GM12865 (cell line): ENCODE measurements at regions not wholly inside any gene's neighbourhood (a gene's known extent, or its start where the extent isn't known, plus 50 kb on each side); places are given as distances from the start of the nearest gene placed in this dataset.
"Not testable (repeated sequence)": the region's sequence is repeated elsewhere in the genome, so short reads cannot be mapped to it uniquely, and the experiment has no call there.

Source experiments
- DNase-seq: peaks from one replicate; pipeline ENCODE4 v3.0.0; 2010; ENCODE audit warnings: low read depth
- H3K4me3 ChIP-seq: 2 replicates; pipeline ENCODE4 v1.5.1; 2011; ENCODE audit warnings: mild to moderate bottlenecking, low read depth, low read length, control low read depth
- TF ChIP-seq, protein P1 (sequence below): IDR thresholded peaks from 2 replicates; pipeline ENCODE4 v1.5.1; 2011; ENCODE audit warnings: low read length, control low read depth, low read depth, inconsistent platforms; ENCODE audit not compliant: insufficient read depth; ENCODE audit errors: missing control alignments

DNA sequence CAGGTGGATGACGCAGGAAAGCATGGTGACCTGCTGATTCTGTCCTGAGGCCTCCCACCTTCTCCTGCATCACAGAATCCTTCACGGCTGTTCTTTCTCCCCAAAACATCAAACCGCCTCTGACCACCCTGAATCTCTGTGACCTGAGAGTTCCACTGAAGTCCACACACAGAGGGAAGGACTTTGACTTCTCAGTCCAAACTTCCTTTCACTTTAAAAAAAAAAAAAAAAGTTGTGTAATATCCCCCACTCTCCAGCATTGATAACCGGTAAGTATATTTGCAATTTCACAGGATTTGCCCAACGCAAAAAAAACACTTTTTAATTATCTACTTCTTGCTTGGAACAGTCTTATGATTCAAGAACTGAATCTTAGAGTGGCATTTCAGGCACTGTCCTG lies 259.5 kb upstream of the IRS2 start:
- no peak overlapping the region for H3K4me3 ChIP-seq
- TF ChIP-seq, protein P1, sequence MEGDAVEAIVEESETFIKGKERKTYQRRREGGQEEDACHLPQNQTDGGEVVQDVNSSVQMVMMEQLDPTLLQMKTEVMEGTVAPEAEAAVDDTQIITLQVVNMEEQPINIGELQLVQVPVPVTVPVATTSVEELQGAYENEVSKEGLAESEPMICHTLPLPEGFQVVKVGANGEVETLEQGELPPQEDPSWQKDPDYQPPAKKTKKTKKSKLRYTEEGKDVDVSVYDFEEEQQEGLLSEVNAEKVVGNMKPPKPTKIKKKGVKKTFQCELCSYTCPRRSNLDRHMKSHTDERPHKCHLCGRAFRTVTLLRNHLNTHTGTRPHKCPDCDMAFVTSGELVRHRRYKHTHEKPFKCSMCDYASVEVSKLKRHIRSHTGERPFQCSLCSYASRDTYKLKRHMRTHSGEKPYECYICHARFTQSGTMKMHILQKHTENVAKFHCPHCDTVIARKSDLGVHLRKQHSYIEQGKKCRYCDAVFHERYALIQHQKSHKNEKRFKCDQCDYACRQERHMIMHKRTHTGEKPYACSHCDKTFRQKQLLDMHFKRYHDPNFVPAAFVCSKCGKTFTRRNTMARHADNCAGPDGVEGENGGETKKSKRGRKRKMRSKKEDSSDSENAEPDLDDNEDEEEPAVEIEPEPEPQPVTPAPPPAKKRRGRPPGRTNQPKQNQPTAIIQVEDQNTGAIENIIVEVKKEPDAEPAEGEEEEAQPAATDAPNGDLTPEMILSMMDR, result no peak
- no peak for DNase-seq

DNA sequence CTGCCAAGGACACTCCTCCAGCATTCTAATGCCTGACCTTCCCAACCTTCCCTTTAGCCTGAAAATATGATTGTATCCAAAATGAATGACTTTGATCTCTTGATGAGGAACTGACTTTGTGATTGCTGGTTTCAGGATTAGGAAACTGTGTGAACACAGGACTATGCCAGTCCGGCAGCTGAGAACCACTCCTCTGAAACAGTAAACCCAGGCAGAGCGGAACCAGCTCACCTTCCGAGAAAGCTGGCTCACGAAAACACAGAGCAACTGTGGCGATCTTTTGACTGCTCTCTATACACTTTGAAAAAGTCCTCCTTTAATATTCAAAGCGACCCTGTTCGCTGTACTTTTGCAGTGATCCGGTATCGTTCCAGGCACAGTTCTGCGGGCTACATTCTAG lies 258.8 kb upstream of the IRS2 start:
- TF ChIP-seq, protein P1, result no peak
- no peak for DNase-seq
- H3K4me3 ChIP-seq, result no peak overlapping the region

DNA sequence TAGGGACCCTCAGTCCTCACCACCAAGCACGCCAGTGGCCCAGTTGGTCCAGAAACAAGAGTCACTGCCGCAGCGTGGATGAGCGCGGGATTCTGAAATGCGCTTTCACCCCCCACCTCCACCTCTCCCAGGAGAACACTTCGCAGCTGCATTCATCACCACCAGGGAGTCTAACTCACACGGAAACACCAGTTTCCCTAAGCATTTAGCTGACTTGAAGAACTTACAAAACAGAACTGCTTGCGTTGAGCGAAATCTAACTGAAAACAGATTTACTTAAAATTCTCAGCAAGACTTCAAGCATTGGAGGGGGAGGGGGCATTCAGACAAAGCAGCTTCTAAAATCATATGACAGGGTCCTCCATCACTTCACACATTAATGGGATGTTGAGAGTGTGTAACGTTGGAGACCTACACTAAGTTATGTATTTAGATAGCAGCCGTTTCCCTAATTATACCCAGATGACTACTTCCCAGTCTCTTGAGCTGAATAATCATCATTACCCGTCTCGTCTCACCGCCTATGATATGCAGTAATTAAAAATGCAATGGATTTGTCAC lies 258.2 kb upstream of the IRS2 start:
- TF ChIP-seq, protein P1, result no peak
- H3K4me3 ChIP-seq, result no peak overlapping the region
- no peak for DNase-seq

DNA sequence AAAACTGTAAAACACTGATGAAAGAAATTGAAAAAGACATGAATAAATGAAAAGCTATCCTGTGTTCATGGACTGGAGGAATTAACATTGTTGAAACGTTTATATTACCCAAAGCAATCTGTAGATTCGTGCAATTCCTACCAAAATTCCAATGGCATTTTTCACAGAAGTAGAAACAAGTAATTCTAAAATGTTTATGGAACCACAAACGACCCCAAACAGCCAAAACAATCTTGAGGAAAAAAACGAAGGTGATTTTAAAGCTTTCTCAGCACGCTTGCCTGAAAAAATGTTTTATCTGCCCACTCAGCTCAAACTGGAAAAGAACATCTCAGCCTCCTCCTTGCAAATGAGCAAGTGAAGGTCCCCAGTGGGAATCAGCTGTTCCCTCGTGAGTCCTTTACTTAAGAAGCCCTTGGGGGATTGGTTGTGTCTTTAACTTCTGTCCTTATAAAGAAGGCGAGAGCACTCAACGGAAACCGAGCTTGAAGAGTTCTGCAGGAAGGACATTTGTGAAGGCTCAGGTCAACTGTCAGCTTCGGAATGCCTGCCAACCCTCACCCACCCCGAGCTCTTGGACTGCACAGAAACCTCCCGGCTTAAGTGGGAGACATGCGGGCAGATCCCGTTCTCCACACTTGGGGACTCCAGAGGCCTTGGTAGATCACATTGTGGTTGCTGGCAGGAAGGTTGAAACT lies 256.0 kb upstream of the IRS2 start:
- DNase-seq, result no peak
- TF ChIP-seq, protein P1, result no peak
- no peak overlapping the region for H3K4me3 ChIP-seq

DNA sequence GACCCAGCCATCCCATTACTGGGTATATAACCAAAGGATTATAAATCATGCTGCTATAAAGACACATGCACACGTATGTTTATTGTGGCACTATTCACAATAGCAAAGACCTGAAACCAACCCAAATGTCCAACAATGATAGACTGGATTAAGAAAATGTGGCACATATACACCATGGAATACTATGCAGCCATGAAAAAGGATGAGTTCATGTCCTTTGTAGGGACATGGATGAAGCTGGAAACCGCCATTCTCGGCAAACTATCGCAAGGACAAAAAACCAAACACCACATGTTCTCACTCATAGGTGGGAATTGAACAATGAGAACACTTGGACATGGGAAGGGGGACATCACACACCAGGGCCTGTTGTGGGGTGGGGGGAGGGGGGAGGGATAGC lies 255.3 kb upstream of the IRS2 start:
- DNase-seq, result not testable (repeated sequence)

DNA sequence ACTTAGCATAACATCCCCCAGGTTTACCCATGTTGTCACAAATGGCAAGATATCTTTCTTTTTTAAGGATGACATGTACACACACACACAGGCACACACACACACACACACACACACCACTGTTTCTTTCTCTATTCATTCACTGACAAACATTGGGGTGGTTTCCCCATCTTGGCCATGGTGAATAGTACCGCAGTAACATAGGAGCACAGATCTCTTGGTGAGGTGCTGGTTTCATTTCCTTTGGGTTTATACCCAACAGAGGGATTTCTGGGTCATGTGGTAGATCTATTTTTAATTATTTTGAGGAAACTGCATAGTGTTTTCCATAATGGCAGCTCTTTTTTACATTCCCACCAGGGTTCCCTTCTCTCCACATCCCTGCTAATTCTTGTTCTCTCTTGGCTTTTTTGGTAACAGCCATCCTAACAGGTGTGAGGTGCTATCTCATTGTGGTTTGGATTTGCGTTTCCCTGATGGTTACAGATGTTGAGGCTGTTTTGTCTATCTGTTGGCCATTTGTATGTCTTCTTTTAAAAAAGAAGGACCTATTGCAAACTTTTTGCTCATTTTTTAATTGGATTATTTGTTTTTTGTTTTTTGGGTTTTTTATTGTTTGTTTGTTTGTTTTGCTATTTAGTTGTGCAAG lies 251.7 kb upstream of the IRS2 start:
- TF ChIP-seq, protein P1, result no peak
- peak; percentile 23 for DNase-seq
- H3K4me3 ChIP-seq, result no peak overlapping the region

More for the DNA sequence above, 255.3 kb upstream of the IRS2 start:
- not testable (repeated sequence) for H3K4me3 ChIP-seq

DNA sequence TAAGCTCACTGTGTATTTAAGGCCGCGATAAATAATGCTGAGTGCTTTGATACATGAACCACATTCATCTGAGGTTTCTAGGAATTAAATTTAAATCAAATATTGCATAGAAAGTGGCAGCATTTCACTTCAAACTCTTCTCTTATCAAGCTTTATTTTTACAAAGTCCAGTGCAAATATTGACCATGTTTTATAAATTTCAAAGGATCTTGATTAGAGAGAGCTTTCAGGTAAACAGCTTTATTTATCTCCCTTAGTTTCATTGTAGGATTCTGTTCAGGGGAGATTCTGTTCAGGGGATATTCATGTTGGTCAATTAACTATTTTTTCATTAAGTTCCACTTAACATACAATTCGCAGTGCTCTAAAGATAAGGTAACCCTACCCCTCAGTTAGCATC lies 249.7 kb upstream of the IRS2 start:
- no peak for DNase-seq
- TF ChIP-seq, protein P1, result no peak
- H3K4me3 ChIP-seq, result no peak overlapping the region
